ENCODE measurements at regions not wholly inside any gene's neighbourhood (a gene's known extent, or its start where the extent isn't known, plus 50 kb on each side); places are given as distances from the start of the nearest gene placed in this dataset.

DNA sequence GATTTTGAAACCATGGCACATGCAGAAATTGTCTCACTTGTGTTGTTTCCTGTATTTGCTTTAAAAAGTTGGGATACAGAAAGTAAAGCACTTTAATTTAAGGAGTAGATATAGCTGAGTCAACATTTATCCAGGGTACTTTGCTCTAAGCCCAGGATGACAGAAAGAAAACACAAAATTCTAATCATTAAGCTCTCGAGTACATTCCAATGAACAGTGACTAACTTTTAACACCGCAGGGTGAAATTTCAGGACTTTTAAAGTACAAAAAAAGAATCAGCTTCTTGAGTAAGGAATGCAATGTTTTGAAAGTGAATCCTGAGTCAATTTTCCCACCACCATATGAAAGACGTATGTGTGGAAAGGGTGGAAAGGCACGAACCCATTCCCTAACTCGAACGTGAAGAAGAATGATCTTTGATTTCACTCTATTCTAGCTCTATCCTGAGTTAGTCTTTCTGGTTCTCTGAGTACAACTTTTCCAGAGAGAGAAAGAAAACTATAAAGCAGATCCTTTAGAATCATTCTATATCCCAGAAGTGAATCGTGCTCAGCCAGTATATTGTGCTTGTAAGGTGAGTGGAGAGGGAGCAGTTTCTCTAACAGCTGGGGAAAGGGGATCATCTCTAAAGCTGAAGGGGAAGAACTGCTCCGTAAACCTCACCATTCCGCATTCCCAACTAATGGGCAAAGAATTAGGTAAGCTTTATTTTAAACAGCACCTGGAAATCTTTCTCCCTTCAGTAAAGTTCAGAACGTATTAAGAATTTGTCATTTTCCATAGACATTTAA, 779.0 kb upstream of the FLRT2 start:
- no peak overlapping the region for H3K4me3 Mint-ChIP-seq
- no peaks in the 10 kb centered on the region for H3K4me1 Mint-ChIP-seq (ENCODE audit: low read depth)
- H3K36me3 Mint-ChIP-seq (ENCODE audit: low read depth): no peaks in the 10 kb centered on the region
- no peak overlapping the region for H3K27ac Mint-ChIP-seq
- H3K27me3 Mint-ChIP-seq (ENCODE audit: low read depth): no peaks in the 10 kb centered on the region
- H3K9me3 Mint-ChIP-seq: peaks cover 15% of the 10 kb centered on the region

DNA sequence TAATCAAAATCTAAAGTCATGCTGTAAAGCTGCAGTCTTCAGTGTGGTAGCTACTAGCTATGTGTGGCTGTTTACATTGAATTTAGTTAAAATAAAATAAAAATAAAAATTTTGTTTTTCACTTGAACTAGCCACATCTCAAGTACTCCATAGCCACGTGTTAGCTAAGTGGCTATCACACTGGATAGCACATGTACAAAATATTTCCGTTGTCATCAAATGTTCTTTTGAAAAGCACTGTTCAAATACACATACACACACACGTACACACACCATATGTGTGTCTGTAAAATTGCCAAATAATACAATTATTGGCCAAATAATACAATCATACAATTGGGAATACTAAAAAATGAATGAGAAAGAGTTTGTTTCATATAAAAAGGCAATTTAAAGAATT, 778.2 kb upstream of the FLRT2 start:
- Mint-ChIP-seq H3K9me3 (peaks cover 18% of the 10 kb centered on the region), H3K36me3 (ENCODE audit: low read depth) (no peaks in the 10 kb centered on the region), H3K27ac (no peak overlapping the region), H3K4me3 (no peak overlapping the region), H3K27me3 (ENCODE audit: low read depth) (no peaks in the 10 kb centered on the region), H3K4me1 (ENCODE audit: low read depth) (no peaks in the 10 kb centered on the region)

DNA sequence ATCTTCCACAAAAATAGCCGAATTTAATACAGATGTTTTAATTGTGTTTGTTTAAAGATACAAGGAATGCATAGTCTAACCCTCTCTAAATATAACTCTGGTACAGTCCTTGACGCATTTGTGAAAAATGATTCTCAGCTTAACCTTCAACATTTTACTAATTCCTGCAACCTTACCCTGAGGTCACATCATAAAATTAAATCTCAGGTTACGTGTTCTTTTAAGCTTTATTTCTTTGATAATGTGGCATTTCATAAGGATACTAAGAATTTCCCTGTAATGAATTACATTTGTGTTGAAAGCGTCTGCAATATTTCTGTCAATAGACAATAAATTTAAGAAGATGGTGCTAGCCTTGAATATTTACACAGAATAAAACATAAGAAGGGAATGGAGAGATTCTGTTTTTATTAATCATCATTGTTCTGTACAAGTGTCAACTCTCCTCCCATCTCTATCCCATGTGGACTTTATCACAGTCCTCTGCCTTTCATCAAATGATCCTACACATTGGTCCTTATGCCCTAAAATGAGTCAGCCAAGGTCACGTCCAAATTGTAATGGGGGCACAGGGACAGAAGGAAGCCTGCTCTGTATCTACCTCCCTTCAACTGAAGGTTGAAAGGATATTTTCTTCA, 769.3 kb upstream of the FLRT2 start:
- peaks cover 16% of the 10 kb centered on the region for H3K9me3 Mint-ChIP-seq

DNA sequence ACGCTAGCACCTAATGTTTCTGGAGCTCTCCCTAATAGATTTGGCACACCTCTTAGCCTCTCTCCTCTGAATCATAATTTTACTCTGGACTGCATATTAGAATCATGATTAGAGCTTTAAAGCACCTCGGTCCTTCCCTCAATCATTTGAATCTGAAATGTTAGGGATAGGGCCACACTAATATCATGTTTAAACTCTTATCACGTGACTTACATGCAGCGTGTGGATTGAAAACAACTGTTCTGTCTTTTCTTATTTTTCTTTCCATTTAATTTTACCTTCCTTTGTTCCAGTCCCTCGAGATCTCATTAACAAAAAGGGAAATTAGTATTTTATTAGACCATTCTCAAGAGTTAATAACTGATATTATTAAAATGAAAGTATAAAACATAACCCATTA, 762.5 kb upstream of the FLRT2 start:
- peaks cover 28% of the 10 kb centered on the region for H3K9me3 Mint-ChIP-seq
- no peaks in the 10 kb centered on the region for H3K4me1 Mint-ChIP-seq (ENCODE audit: low read depth)
- H3K4me3 Mint-ChIP-seq: no peak overlapping the region
- no peak overlapping the region for H3K27ac Mint-ChIP-seq
- H3K27me3 Mint-ChIP-seq (ENCODE audit: low read depth): no peaks in the 10 kb centered on the region
- no peaks in the 10 kb centered on the region for H3K36me3 Mint-ChIP-seq (ENCODE audit: low read depth)

More for the DNA sequence above, 769.3 kb upstream of the FLRT2 start:
- Mint-ChIP-seq H3K27ac (no peak overlapping the region), H3K27me3 (ENCODE audit: low read depth) (no peaks in the 10 kb centered on the region), H3K36me3 (ENCODE audit: low read depth) (no peaks in the 10 kb centered on the region), H3K4me3 (no peak overlapping the region), H3K4me1 (ENCODE audit: low read depth) (no peaks in the 10 kb centered on the region)

DNA sequence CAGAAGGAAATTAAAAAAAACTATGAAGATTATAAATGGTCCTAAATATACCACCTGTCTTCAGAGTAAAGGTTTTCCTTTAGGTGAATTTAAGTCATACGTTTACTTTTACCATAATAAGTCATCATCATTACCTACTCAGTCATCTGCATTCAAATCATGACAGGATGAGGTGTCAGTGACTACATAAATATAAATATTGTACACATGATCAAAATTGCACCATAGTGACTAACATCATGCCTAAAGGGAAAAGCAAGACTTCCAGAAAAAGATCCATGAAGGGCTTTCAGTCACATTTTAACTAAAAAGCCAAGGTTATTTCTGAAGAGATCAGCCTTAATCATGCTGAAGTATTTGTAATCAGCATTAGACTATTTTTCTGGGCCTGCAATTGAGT, 759.9 kb upstream of the FLRT2 start:
- Mint-ChIP-seq H3K9me3 (peaks cover 34% of the 10 kb centered on the region), H3K4me3 (no peak overlapping the region), H3K36me3 (ENCODE audit: low read depth) (no peaks in the 10 kb centered on the region), H3K4me1 (ENCODE audit: low read depth) (no peaks in the 10 kb centered on the region), H3K27ac (no peak overlapping the region), H3K27me3 (ENCODE audit: low read depth) (no peaks in the 10 kb centered on the region)

DNA sequence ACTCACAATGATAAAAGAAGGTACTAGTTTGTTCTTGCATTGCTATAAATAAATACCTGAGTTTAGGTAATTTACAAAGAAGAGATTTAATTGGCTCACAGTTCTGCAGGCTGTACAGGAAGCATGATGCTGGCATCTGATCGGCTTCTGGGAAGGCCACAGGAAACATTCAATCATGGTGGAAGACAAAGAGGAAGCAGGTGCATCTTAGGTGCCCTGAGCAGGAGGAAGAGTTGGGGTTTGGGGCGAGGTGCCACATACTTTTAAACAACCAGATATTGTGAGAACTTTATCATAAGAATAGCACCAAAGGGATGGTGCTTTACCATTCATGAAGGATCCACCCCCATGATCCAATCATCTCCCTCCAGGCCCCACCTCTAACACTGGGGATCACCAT, 752.6 kb upstream of the FLRT2 start:
- Mint-ChIP-seq H3K9me3 (peaks cover 17% of the 10 kb centered on the region), H3K4me3 (no peak overlapping the region), H3K27ac (no peak overlapping the region), H3K4me1 (ENCODE audit: low read depth) (no peaks in the 10 kb centered on the region), H3K36me3 (ENCODE audit: low read depth) (no peaks in the 10 kb centered on the region), H3K27me3 (ENCODE audit: low read depth) (no peaks in the 10 kb centered on the region)

DNA sequence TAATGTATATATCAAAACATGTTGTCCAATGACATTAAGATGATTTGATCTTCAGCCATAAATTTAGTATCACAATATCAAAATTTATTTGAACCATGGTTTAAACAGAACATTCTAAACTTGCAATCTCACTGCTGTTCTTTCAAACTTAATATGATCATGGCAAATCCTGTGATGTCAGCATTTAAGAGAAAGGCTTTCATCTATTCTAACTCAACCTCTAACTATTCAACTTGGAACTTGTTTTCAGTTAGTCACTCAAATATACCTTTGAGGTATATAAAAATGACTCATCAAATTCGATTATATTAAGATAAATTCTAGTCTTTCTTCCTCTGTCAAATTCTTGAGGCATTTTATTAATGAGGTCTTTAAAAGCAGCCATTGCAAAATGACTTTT, 747.0 kb upstream of the FLRT2 start:
- Mint-ChIP-seq H3K27me3 (ENCODE audit: low read depth) (no peaks in the 10 kb centered on the region), H3K9me3 (peaks cover 7% of the 10 kb centered on the region), H3K27ac (no peak overlapping the region), H3K4me3 (no peak overlapping the region), H3K36me3 (ENCODE audit: low read depth) (no peaks in the 10 kb centered on the region), H3K4me1 (ENCODE audit: low read depth) (no peaks in the 10 kb centered on the region)

DNA sequence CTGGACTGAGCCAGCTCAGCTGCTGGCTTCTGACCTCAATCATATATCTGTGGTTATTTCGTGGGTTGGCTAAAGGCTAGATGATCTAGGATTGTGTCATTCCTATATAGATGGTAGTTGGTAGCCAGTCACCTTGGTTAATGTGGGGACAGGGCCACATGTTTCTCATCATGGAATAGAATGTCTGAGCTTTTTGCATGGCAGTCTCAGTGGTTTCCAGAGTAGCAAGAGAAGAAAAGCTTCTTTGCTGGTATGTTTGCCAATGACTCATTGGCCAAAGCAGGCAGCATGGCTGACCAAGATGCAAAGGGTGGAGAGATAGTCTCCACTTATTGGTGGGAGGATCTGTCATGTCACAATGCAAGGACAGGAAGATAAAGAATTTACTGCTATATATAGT, 746.4 kb upstream of the FLRT2 start:
- Mint-ChIP-seq H3K4me3 (no peak overlapping the region), H3K27ac (no peak overlapping the region), H3K36me3 (ENCODE audit: low read depth) (no peaks in the 10 kb centered on the region), H3K27me3 (ENCODE audit: low read depth) (no peaks in the 10 kb centered on the region), H3K4me1 (ENCODE audit: low read depth) (no peaks in the 10 kb centered on the region), H3K9me3 (peaks cover 10% of the 10 kb centered on the region)

DNA sequence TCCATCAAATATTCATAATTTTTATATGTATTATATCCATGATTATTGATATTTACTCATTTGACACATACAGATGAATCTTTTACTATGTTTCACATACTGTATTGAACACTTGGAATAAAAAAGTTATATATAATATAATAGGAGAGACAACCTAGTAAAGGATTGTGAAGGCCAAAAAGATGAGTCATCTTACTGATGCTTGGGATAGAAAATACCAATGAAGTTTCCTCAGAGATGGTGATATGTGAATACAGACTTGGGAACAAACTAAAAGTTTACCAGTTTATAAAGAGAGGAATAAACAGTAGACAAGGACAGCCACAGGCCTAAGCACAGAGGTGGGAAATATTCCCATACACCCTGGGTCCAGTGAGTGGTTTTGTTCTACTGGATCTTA, 743.9 kb upstream of the FLRT2 start:
- Mint-ChIP-seq H3K4me3 (no peak overlapping the region), H3K36me3 (ENCODE audit: low read depth) (no peaks in the 10 kb centered on the region), H3K27ac (no peak overlapping the region), H3K9me3 (peaks cover 12% of the 10 kb centered on the region), H3K4me1 (ENCODE audit: low read depth) (no peaks in the 10 kb centered on the region), H3K27me3 (ENCODE audit: low read depth) (no peaks in the 10 kb centered on the region)

DNA sequence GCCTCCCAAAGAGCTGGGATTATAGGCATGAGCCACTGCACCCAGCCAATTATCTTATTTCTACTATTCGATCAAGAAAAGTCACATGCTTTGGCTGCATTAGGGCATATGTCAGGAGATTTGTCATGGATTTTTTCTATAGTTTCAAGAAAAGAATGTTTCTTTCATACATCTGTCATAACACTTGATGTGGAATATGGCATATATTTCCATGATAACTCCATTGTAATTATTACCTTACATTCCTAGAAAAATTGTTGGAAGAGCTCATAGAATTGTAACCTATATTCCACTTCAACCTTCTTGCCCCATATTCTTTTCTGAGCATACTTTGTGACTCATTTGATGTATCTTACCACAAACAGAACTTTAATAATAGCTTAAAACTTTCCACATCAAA, 740.9 kb upstream of the FLRT2 start:
- Mint-ChIP-seq H3K4me3 (no peak overlapping the region), H3K36me3 (ENCODE audit: low read depth) (no peaks in the 10 kb centered on the region), H3K27ac (no peak overlapping the region), H3K4me1 (ENCODE audit: low read depth) (no peaks in the 10 kb centered on the region), H3K9me3 (peaks cover 13% of the 10 kb centered on the region), H3K27me3 (ENCODE audit: low read depth) (no peaks in the 10 kb centered on the region)

DNA sequence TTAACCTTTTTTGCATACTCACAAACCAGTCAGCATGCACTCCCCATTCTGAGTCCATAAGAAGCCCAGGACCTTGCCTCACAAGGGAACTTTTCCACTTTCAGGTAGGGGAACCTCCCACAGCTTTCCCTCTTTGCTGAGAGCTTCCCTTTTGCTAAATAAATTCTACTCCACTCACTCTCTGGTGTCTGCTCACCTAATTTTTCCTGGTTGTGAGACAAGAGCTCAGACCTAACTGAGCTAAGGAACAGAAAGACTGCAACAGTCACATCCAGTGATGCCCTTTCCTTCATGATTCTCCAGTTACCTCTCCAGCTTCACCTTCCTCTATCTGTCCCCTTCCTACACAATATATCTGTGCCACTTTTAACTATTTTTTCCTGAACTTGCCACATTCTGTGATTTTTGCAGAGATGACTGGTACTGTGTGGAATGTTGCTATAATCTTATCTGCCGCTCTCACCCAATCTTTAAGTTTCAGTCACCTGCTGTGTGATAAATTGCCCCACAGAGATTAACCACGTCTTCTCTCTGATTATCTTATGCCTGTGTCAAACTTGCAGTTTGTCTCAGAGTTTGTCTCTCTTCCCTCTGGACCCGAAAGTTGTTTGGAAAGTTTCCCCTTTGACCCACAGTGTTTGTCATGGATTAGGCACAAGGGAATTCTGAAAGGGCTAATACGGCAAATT, 737.1 kb upstream of the FLRT2 start:
- no peaks in the 10 kb centered on the region for H3K27me3 Mint-ChIP-seq (ENCODE audit: low read depth)
- no peak overlapping the region for H3K27ac Mint-ChIP-seq
- no peaks in the 10 kb centered on the region for H3K4me1 Mint-ChIP-seq (ENCODE audit: low read depth)
- no peak overlapping the region for H3K4me3 Mint-ChIP-seq
- no peaks in the 10 kb centered on the region for H3K36me3 Mint-ChIP-seq (ENCODE audit: low read depth)
- H3K9me3 Mint-ChIP-seq: peaks cover 12% of the 10 kb centered on the region

DNA sequence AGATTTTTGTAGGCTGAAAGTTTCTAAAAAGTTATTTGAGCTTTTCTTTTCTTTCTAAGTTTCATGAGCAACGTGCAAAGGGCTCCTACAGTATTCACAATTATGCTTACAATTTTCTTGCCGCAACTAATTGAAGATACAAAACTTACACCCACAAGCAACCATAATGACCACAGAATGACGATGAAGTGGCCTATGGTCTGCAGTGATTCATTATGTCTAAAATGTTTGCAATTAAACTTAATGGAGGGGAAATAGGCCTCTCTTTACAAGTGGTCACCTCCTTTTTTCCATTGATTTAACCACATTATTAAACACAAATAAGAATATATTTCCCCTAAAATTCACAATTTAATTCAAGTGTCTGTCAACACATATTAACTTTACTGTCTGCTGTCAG, 732.6 kb upstream of the FLRT2 start:
- Mint-ChIP-seq H3K4me3 (no peak overlapping the region), H3K9me3 (peaks cover 15% of the 10 kb centered on the region), H3K36me3 (ENCODE audit: low read depth) (no peaks in the 10 kb centered on the region), H3K4me1 (ENCODE audit: low read depth) (no peaks in the 10 kb centered on the region), H3K27me3 (ENCODE audit: low read depth) (no peaks in the 10 kb centered on the region), H3K27ac (no peak overlapping the region)

DNA sequence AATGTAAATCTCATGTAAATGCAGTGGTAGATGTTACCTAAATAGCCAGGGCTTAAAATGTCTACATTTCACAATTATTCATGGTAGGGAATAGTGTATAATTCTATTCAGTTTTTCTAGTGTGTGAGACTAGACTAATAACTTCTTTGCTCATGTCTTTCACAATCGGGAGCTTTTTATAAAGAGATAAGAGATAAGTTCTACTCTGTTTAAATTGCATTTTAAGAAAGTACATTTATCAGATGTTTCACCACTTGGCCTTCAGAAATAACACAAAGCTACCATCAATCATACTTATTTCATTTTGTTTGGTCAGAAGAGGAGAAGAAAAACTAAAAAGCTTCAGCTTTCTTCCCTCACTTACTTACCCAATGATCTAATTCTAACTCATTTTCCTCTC, 725.5 kb upstream of the FLRT2 start:
- no peaks in the 10 kb centered on the region for H3K36me3 Mint-ChIP-seq (ENCODE audit: low read depth)
- H3K4me3 Mint-ChIP-seq: no peak overlapping the region
- H3K27me3 Mint-ChIP-seq (ENCODE audit: low read depth): no peaks in the 10 kb centered on the region
- H3K9me3 Mint-ChIP-seq: peaks cover 4% of the 10 kb centered on the region
- H3K27ac Mint-ChIP-seq: no peak overlapping the region
- no peaks in the 10 kb centered on the region for H3K4me1 Mint-ChIP-seq (ENCODE audit: low read depth)

DNA sequence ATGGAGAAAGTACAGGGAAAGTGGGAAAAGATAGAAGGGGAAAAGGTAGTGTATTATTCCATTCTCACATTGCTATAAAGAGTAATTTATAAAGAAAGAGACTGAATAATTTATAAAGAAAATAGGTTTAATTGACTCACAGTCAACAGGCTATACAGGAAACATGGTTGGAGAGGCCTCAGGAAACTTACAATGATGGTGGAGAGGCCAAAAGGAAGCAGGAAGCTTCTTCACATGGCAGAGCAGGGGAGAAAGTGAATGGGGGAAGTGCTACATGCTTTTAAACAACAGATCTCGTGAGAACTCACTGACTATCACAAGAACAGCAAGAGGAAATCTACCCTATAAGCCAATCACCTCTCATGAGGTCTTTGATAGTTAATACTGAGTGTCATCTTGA, 725.0 kb upstream of the FLRT2 start:
- Mint-ChIP-seq H3K9me3 (peaks cover 4% of the 10 kb centered on the region), H3K27ac (no peak overlapping the region), H3K4me1 (ENCODE audit: low read depth) (no peaks in the 10 kb centered on the region), H3K4me3 (no peak overlapping the region), H3K27me3 (ENCODE audit: low read depth) (no peaks in the 10 kb centered on the region), H3K36me3 (ENCODE audit: low read depth) (no peaks in the 10 kb centered on the region)

DNA sequence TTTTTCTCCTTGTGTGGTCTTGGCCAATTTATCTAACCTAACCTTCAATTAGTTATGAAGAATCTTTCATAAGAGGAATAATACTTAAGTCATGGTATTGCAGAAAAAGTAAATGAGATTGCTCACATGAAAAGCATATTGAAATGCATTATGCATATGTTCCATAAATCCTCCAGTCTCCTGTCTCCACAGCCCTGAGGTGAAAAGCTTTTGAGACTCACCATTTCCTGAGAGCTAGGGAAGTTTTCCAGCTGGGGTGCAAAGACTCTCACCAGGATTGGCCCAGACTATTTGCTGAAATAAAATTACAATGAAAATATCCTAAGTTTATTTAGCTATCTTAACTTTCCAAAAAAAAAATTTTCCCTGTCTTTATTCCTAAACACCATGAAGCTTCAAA, 723.8 kb upstream of the FLRT2 start:
- H3K27ac Mint-ChIP-seq: no peak overlapping the region
- H3K27me3 Mint-ChIP-seq (ENCODE audit: low read depth): no peaks in the 10 kb centered on the region
- H3K4me3 Mint-ChIP-seq: no peak overlapping the region
- H3K4me1 Mint-ChIP-seq (ENCODE audit: low read depth): no peaks in the 10 kb centered on the region
- no peaks in the 10 kb centered on the region for H3K36me3 Mint-ChIP-seq (ENCODE audit: low read depth)
- peaks cover 3% of the 10 kb centered on the region for H3K9me3 Mint-ChIP-seq
